ENCODE measurements at regions not wholly inside any gene's neighbourhood (a gene's known extent, or its start where the extent isn't known, plus 50 kb on each side); places are given as distances from the start of the nearest gene placed in this dataset.

- H3K36me3 Mint-ChIP-seq (ENCODE audit: low read depth): no peaks in the 10 kb centered on the region
- intact Hi-C loops (cut with micrococcal nuclease): no loop called here
- H3K27ac Mint-ChIP-seq: no peak overlapping the region
- H3K9me3 Mint-ChIP-seq: no peaks in the 10 kb centered on the region
- H3K4me1 Mint-ChIP-seq (ENCODE audit: low read depth): no peaks in the 10 kb centered on the region
- H3K4me3 Mint-ChIP-seq: no peak overlapping the region
- H3K27me3 Mint-ChIP-seq: peaks cover 8% of the 10 kb centered on the region
Measured at GRCh38 chr11:134554861-134555260, 142.8 kb upstream of the B3GAT1 start.

DNA sequence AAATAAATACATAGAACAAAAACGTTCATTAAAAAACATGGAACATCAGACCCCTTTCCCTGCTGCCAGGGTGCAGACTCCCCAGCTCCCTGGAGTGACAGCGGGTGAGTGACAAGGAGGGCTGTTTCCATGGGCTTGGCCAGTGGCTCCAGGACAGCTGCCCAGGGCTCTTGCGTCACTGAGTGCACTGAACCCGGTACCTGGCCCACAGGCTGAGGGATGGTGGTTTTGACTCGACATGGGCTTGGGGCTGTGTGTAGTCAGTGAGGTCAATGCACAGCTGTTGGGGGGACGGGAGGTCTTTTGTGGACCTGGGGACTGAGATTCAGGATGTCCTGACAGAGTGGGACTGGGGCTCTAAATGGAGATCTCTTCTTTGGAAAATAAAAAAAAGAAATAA is 142.1 kb upstream of the B3GAT1 start:
- Mint-ChIP-seq H3K27ac (no peak overlapping the region), H3K4me3 (no peak overlapping the region), H3K4me1 (ENCODE audit: low read depth) (no peaks in the 10 kb centered on the region), H3K9me3 (no peaks in the 10 kb centered on the region), H3K36me3 (ENCODE audit: low read depth) (no peaks in the 10 kb centered on the region), H3K27me3 (peaks cover 8% of the 10 kb centered on the region)
- intact Hi-C loops (cut with micrococcal nuclease): no loop called here

DNA sequence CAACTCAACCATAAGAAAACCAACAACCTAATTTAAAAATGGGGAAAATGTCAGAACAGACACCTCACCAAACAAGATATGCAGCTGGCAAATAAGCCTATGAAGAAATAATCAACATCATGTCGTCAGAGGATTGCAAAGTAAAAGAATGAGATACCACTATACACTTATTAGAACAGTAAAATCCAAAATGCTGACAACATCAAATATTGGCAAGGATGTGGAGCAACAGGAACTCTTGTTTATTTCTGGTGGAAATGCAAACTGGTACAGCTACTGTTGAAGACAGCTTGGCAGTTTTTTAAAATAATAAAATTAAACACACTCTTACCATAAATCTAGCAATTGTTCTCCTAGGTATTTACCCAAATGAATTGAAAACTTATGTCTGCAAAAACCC is 140.7 kb upstream of the B3GAT1 start:
- no peaks in the 10 kb centered on the region for H3K36me3 Mint-ChIP-seq (ENCODE audit: low read depth)

DNA sequence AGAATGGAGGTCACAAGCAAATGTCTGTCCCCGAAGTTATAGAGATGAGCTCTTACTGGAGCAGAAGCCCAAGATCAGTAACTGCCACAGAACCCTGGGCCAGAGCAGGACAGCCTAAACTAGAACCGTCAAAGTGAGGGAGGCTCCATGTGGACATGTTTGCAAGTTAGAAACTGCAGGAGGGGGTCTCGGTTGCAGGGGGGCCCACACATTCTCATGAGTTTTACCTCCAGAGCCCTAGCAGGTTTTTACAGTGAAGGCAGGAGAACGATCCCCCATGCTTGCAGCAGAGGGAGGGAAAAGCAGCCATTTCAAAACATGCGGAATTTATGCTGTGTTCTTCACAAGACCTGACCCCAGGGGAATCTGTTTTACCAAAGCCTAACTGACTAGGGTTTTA is 133.5 kb upstream of the B3GAT1 start:
- intact Hi-C loops (cut with micrococcal nuclease): no loop called here
- Mint-ChIP-seq H3K27ac (no peak overlapping the region), H3K4me3 (no peak overlapping the region), H3K27me3 (peaks cover 1% of the 10 kb centered on the region), H3K9me3 (no peaks in the 10 kb centered on the region), H3K36me3 (ENCODE audit: low read depth) (no peaks in the 10 kb centered on the region), H3K4me1 (ENCODE audit: low read depth) (no peaks in the 10 kb centered on the region)

More for the DNA sequence above, 140.7 kb upstream of the B3GAT1 start:
- intact Hi-C loops (cut with micrococcal nuclease): no loop called here
- no peak overlapping the region for H3K27ac Mint-ChIP-seq
- H3K27me3 Mint-ChIP-seq: peaks cover 7% of the 10 kb centered on the region
- H3K4me3 Mint-ChIP-seq: no peak overlapping the region
- H3K9me3 Mint-ChIP-seq: no peaks in the 10 kb centered on the region
- no peaks in the 10 kb centered on the region for H3K4me1 Mint-ChIP-seq (ENCODE audit: low read depth)

DNA sequence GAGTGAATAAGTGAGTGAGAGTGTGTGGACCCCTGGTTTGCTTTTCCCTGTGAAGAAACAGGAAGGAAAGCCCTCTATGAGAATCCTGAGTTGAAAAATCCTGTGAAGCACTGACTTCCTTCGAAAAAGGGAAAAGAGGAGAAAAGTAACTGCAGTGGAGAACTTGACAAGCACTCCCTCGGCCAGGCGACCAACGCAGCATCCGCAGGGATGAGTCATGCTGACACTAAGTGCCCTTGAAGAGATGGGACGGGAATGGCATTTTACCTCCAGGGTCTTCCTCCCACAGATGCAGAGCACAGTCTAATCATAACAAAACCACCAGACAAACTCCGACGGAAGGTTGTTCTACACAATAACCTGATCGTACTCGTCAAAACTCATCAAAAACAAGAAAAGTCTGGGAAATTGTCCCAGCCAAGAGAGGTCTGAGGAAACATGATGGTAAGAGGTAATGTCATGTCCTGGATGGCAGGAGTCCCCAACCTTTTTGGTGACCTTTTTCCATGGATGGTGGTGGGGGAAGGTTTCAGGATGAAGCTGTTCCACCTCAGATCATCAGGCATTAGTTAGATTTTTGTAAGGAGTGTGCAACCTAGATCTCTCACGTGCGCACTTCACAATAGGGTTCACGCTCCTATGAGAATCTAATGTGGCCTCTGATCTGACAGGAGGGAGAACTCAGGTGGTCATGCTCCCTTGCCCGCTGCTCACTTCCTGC is 132.2 kb upstream of the B3GAT1 start:
- H3K27me3 Mint-ChIP-seq: peaks cover 1% of the 10 kb centered on the region
- intact Hi-C loops (cut with micrococcal nuclease): no loop called here
- H3K36me3 Mint-ChIP-seq (ENCODE audit: low read depth): no peaks in the 10 kb centered on the region
- H3K4me1 Mint-ChIP-seq (ENCODE audit: low read depth): no peaks in the 10 kb centered on the region
- H3K27ac Mint-ChIP-seq: no peak overlapping the region
- no peaks in the 10 kb centered on the region for H3K9me3 Mint-ChIP-seq
- no peak overlapping the region for H3K4me3 Mint-ChIP-seq

DNA sequence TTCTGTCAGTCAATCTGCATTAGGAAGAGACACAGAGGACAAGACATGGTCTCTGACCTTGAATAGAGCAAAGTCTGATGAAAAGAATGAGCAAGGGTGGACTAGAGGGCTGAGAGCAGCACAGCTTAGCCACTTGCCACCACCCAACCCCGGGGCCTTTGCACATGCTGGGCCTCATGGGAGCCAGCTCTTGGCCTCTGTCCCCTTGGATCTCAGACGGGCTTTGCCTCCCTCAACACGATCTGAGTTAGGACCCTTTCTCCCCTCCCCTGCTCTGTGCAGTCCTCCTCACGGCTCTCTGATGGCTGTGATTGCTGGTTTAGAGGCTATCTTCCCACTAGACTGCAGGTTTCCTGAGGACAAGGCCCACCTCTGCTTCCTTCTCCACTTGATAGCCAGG is 131.6 kb upstream of the B3GAT1 start:
- Mint-ChIP-seq H3K4me3 (no peak overlapping the region), H3K36me3 (ENCODE audit: low read depth) (no peaks in the 10 kb centered on the region), H3K9me3 (no peaks in the 10 kb centered on the region), H3K27ac (no peak overlapping the region), H3K27me3 (peaks cover 1% of the 10 kb centered on the region), H3K4me1 (ENCODE audit: low read depth) (no peaks in the 10 kb centered on the region)
- intact Hi-C loops (cut with micrococcal nuclease): no loop called here

GRCh38 chr11:134543241-134543640 is 131.2 kb upstream of the B3GAT1 start:
- H3K27me3 Mint-ChIP-seq: peaks cover 4% of the 10 kb centered on the region
- H3K4me1 Mint-ChIP-seq (ENCODE audit: low read depth): no peaks in the 10 kb centered on the region
- H3K36me3 Mint-ChIP-seq (ENCODE audit: low read depth): no peaks in the 10 kb centered on the region
- H3K27ac Mint-ChIP-seq: no peak overlapping the region
- intact Hi-C loops (cut with micrococcal nuclease): no loop called here
- no peaks in the 10 kb centered on the region for H3K9me3 Mint-ChIP-seq
- H3K4me3 Mint-ChIP-seq: no peak overlapping the region

GRCh38 chr11:134542401-134543165 is 130.5 kb upstream of the B3GAT1 start:
- Mint-ChIP-seq H3K36me3 (ENCODE audit: low read depth) (no peaks in the 10 kb centered on the region), H3K27ac (no peak overlapping the region), H3K4me3 (no peak overlapping the region), H3K4me1 (ENCODE audit: low read depth) (no peaks in the 10 kb centered on the region), H3K27me3 (peaks cover 6% of the 10 kb centered on the region), H3K9me3 (no peaks in the 10 kb centered on the region)
- intact Hi-C loops (cut with micrococcal nuclease): no loop called here

- intact Hi-C loops (cut with micrococcal nuclease): no loop called here
- Mint-ChIP-seq H3K27me3 (peaks cover 12% of the 10 kb centered on the region), H3K9me3 (no peaks in the 10 kb centered on the region), H3K4me3 (no peak overlapping the region), H3K27ac (no peak overlapping the region), H3K36me3 (ENCODE audit: low read depth) (no peaks in the 10 kb centered on the region), H3K4me1 (ENCODE audit: low read depth) (no peaks in the 10 kb centered on the region)
Measured at GRCh38 chr11:134541951-134542350, 129.9 kb upstream of the B3GAT1 start.

GRCh38 chr11:134541355-134541754 is 129.3 kb upstream of the B3GAT1 start:
- peaks cover 15% of the 10 kb centered on the region for H3K27me3 Mint-ChIP-seq
- H3K4me3 Mint-ChIP-seq: no peak overlapping the region
- H3K4me1 Mint-ChIP-seq (ENCODE audit: low read depth): no peaks in the 10 kb centered on the region
- intact Hi-C loops (cut with micrococcal nuclease): no loop called here
- no peak overlapping the region for H3K27ac Mint-ChIP-seq
- H3K36me3 Mint-ChIP-seq (ENCODE audit: low read depth): no peaks in the 10 kb centered on the region
- no peaks in the 10 kb centered on the region for H3K9me3 Mint-ChIP-seq

GRCh38 chr11:134539285-134539684 is 127.2 kb upstream of the B3GAT1 start:
- peaks cover 27% of the 10 kb centered on the region for H3K27me3 Mint-ChIP-seq
- intact Hi-C loops (cut with micrococcal nuclease): no loop called here
- H3K4me1 Mint-ChIP-seq (ENCODE audit: low read depth): no peaks in the 10 kb centered on the region
- no peaks in the 10 kb centered on the region for H3K9me3 Mint-ChIP-seq
- no peak overlapping the region for H3K27ac Mint-ChIP-seq
- H3K4me3 Mint-ChIP-seq: no peak overlapping the region
- no peaks in the 10 kb centered on the region for H3K36me3 Mint-ChIP-seq (ENCODE audit: low read depth)

- no peaks in the 10 kb centered on the region for H3K4me1 Mint-ChIP-seq (ENCODE audit: low read depth)
- intact Hi-C loops (cut with micrococcal nuclease): no loop called here
- H3K4me3 Mint-ChIP-seq: no peak overlapping the region
- H3K36me3 Mint-ChIP-seq (ENCODE audit: low read depth): no peaks in the 10 kb centered on the region
- no peak overlapping the region for H3K27ac Mint-ChIP-seq
- H3K27me3 Mint-ChIP-seq: peaks cover 27% of the 10 kb centered on the region
- H3K9me3 Mint-ChIP-seq: no peaks in the 10 kb centered on the region
Measured at GRCh38 chr11:134538742-134539141, 126.7 kb upstream of the B3GAT1 start.

- Mint-ChIP-seq H3K27ac (no peak overlapping the region), H3K4me3 (no peak overlapping the region)
Measured at GRCh38 chr11:134537941-134538340, 125.9 kb upstream of the B3GAT1 start.

GRCh38 chr11:134537296-134537695 is 125.3 kb upstream of the B3GAT1 start:
- Mint-ChIP-seq H3K27ac (no peak overlapping the region), H3K9me3 (no peaks in the 10 kb centered on the region), H3K4me3 (no peak overlapping the region), H3K27me3 (peaks cover 27% of the 10 kb centered on the region), H3K4me1 (ENCODE audit: low read depth) (no peaks in the 10 kb centered on the region), H3K36me3 (ENCODE audit: low read depth) (no peaks in the 10 kb centered on the region)
- intact Hi-C loops (cut with micrococcal nuclease): no loop called here

More at GRCh38 chr11:134537941-134538340, 125.9 kb upstream of the B3GAT1 start:
- no peaks in the 10 kb centered on the region for H3K36me3 Mint-ChIP-seq (ENCODE audit: low read depth)
- peaks cover 27% of the 10 kb centered on the region for H3K27me3 Mint-ChIP-seq
- no peaks in the 10 kb centered on the region for H3K9me3 Mint-ChIP-seq
- no peaks in the 10 kb centered on the region for H3K4me1 Mint-ChIP-seq (ENCODE audit: low read depth)
- intact Hi-C loops (cut with micrococcal nuclease): no loop called here

Data from dendritic cell treated with granulocyte-macrophage colony-stimulating factor and Interleukin-4, amounts not matched to agents 40 ng/mL and 50 ng/mL, for 4 days (primary cell).